Occipital lobe (tissue), 1 donor: ENCODE measurements at regions not wholly inside any gene's neighbourhood (a gene's known extent, or its start where the extent isn't known, plus 50 kb on each side); places are given as distances from the start of the nearest gene placed in this dataset.

Source experiments
- DNase-seq: peaks from one replicate; lab custom pipeline; 2025; lab: John Stamatoyannopoulos, UW

DNA sequence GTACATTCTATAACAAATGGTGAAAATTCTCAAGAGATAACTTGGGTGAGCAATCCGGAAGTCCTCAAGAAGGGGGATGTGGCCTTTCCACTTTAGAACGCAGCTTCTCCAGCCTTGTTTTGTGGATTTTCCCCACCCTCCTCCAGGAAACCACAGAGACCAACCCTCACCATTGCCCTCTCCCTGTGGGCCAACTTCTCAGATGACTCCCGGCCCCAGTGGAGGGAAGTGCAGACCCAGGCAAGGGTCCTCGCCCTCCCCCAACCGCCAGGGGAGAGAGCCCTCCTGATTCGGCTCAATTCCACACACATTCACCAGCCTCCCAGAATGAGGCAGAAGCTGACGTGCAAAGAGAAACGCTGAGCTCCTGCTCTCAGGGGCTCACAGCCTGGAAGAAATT, 277.2 kb downstream of the EIPR1 start:
- no peak for DNase-seq

DNA sequence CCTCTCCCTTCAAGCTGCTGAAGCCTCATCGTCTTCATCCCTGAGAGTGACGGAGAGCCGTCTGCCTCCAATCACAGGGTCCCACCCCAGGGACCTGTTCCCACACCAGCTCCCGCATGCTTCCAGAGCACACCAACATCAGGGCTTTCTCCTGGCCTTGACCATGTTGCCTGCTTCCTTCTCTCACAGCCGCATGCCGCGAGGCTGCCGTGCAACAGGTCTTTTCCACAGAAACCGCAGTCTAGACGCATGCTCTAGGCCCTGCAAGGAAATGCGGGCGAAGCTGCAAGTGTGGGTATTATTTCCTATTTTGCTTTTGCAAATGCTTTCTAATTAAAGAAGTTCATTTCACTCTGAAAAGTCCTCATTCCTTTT, 277.8 kb downstream of the EIPR1 start:
- DNase-seq: no peak

DNA sequence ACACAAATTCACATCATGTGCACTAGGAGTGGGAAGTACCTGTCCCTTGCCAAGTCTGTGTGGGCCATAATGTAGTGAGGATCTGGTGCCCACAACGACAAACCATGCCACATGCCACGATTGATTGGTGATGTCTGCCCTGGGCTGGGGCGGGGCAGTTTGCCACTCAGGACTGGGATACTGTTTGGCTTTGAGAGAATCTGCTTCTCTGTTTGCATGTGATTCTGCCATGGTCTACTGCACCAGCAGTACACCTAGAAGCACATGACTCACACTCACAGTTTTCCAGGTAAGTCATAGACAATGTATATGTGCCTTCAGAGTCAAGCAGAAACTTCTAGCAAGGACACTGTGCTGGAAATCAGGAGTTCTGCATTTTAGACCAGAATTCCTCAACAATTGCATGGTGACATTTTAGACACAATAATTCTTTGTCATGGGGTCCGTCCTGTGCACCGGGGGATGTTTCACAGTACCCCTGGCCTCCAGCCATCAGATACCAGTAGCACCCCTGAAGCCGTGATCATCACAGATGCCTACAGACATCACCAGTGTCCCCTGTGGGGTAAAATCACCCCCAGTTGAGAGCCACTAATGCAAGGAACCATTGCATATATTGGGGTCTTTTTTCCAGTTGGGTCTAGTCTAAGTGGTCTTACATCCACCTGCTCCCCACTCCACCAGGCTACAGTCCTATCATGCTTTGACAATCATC, 278.3 kb downstream of the EIPR1 start:
- DNase-seq: no peak

DNA sequence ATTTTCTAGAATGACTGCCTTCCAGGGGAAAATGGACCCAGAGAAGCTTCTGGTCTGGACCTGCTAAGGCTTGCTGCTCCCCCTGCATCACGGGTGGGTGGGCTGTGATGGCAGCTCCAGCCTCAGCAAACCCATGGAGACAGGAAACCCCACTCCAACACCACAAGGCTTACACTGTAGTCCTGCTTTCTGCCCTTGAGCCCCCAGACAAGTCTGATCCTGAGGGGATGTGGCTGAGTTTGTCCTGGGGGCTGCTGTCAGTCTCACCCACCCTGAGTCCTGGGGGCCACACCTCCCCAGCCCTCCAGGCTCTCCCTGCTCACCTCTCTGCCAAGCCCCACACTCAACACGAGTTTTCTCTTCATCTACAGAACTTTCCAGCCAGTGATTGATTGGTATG, 279.4 kb downstream of the EIPR1 start:
- DNase-seq: no peak

- DNase-seq: no peak
These were observed 279.8 kb downstream of the EIPR1 start for GRCh38 chr2:3097804-3098203.

GRCh38 chr2:3094999-3095958, 282.3 kb downstream of the EIPR1 start:
- no peak for DNase-seq

DNA sequence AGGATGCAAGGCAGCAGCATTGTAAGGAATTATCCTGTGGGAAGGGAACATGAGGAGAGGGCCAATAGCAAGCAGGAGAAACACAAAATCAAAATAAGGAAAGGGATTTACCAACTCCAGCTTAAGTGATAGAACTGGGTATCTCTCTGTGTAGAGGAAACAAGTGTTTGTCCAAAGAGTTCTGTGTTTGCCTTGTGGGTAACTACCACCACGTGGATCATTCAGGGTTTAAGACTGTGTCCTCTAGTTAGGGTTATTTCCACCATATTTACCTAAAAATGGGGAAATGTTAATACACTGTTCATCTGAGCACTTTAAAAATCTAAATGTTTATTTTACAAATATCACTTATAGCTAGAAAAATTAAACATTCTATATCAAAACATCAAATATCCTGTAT, 283.3 kb downstream of the EIPR1 start:
- DNase-seq: no peak

- DNase-seq: no peak
These were observed 285.9 kb downstream of the EIPR1 start for GRCh38 chr2:3091696-3092095.

DNA sequence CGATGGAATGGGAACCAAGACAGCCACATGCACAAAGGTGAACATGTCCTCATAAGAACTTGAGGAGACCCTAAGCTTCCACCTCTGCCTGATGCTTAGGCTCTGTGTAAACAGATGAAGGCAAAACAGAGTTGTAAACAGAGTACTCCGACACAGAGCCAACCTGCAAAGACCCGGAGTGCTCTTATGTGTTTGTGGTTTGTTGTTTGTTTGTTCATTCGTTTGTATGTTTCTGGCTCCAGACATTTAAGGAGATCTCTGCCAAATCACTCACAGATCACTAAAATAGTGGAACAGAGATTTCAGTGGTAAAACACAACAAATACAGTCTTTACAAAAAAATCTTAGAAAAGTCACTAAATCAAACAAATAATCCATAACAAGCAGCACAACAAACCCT, 294.9 kb downstream of the EIPR1 start:
- DNase-seq: no peak

DNA sequence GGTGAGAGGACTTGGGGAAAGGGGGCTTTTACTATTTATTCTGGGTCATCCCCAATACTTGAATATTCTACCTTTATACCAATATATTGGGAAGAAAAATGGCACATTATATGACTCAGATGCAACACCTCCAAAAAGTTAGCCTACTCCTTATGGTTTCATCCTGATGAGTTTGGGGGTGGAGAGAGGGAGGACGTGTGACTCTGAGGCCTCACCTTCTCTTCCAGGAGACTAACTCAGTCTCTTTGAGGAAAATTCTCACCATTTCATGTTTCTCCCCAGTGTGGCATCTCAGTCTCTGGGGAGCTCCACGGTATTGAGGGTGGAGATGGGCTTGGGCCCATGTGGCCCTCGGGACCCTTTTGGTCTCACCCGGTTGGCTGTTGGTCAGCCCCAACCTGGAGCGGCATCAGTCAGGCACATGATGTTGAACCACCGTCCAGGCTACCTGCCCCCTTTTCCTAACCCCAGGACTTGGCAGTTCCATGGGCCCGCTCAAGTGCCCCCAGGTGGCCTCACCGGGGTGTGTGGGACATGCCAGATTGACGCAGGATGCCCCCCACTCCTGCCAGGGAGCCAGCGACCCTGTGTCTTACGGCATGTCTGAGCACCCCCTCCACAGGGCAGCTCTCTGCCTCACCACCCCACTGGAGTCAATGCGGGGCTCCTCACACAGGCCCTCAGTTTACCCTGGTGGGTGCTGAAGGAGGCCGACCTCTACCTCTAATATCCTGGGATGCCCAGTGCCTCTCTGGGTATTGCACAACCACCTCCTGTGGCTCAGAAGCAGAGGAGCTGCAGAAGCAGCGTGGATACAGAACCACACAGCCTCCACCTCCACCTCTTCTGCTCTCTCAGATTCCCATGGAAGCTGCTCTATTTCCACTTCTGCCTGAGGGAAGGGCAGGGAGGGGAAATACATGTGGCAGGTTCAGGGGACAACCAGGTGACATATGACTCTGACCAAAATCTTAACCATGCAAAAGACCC, 297.4 kb downstream of the EIPR1 start:
- DNase-seq: no peak

GRCh38 chr2:3079466-3079865, 298.2 kb downstream of the EIPR1 start:
- no peak for DNase-seq

GRCh38 chr2:3078684-3079083, 298.9 kb downstream of the EIPR1 start:
- no peak for DNase-seq

DNA sequence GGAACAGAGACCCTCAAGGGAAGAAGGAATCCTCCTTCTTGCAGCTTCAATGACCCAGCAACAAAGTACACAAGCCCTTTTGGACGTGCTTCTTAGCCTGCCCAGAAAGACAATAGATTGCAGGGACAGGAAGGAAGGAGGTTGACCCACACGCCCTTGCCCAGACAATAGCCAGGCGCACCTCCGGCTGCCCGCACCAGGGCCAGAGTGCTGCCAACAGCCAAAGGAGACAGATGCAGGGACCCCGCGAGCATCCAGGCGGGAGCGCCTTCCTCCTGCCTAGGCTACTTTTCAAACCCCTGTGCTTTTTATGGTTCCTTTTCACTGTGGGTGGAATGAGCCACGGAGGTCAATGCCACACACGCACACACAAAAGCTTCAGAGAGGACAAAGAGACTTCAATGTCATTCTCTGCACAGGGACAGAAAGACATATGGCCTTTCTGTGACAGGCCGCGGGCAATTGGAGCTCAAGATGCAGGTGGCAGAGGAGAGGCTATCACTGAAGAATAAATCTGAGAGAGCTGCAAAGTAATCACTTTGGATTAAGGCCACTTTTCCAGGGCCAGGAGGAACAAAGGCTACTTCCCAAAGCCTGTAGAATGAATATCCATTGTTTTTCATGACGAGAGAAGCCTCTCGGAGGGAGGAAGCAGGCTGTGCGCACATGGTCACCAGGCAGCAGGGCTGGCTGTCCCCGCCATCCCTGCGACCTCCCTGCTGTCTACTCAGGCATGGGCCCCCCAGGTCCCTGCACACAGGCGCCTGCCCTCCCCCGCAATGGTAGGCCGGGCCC, 300.6 kb downstream of the EIPR1 start:
- DNase-seq: no peak

GRCh38 chr2:3075991-3076340, 301.7 kb downstream of the EIPR1 start:
- no peak for DNase-seq

GRCh38 chr2:3075316-3075990, 302.2 kb downstream of the EIPR1 start:
- no peak for DNase-seq

DNA sequence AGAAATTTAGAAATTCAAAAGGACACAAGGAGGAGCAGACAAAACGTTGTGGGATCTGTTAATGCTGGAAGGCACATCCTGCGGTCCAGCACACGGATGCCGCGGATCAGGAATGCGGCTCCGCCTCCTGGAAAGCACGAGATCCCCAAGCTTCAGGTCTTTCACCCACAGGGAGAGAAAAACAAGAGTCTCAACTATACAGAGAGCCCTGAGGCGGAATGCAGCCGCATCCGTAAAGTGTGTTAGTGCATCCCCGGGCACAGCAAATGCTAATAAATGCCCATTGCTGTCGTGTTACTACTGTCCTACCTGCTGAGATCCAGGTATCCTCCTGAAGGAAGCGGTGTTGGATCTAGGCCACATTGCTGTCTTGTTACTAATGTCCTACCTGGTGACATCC, 303.9 kb downstream of the EIPR1 start:
- DNase-seq: no peak

DNA sequence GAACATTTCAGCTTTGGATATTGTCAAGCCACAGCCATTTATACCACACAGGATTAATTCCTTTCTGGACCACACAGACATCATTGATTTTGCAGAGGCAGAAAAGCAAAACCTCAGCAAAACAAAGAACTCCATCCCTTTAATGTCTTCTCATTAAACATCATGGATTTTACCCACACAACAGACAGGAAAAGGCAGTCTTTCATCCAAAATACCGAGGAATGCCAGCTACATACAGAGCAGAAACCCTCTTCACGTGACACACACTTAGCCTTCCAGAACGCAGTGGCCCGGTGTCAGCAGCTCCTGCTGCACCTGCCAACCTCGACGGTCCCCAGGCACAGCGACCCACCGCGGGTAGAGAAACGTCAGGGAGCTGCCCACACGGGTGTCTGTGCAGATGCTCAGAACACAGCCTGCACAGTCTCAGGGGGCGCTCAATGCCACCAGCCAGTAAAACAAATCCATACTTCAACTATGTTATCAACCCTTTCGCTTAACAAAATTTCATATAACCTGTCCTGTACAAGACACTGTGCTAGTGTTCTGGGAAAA, 304.5 kb downstream of the EIPR1 start:
- no peak for DNase-seq

GRCh38 chr2:3071685-3072263, 305.8 kb downstream of the EIPR1 start:
- no peak for DNase-seq

DNA sequence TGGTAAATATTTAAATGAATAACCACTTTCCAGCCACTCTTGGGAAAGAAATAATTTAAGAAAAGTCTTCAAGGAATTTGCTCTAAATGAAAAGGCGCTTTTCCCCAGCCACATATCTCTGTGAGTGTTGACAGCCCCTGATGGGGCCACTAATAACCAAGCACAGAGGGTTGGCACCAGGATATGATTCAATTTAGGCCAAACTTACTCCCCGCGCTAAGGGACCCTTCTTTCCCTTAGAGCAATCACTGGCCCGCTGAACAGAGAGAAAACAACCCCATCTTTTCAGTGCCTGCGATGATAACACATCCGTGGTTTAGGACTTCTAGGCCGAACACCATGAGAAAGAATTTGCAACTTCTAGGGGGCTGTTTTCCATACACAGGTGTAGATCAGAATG, 310.8 kb downstream of the EIPR1 start:
- DNase-seq: no peak

DNA sequence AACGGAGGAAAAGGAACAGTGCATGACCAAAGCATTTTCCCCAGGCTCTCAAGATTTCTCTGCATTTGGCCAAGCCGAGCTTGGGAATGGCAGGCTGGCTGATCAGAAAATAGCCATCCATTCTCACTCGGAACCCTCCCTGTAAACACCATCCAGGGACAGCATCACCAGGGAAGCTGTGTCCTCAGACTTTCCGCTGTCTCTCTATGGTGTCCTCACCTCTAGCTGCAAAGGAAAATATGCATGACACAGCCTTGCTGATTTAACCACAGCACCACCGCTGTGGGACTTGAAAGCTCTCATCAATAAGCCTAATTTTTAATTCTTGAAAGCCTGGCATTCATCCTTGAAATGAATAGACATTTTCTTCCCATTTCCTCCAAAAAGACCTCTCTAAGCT, 311.7 kb downstream of the EIPR1 start:
- no peak for DNase-seq
